ENCODE measurements at regions not wholly inside any gene's neighbourhood (a gene's known extent, or its start where the extent isn't known, plus 50 kb on each side); places are given as distances from the start of the nearest gene placed in this dataset.

DNA sequence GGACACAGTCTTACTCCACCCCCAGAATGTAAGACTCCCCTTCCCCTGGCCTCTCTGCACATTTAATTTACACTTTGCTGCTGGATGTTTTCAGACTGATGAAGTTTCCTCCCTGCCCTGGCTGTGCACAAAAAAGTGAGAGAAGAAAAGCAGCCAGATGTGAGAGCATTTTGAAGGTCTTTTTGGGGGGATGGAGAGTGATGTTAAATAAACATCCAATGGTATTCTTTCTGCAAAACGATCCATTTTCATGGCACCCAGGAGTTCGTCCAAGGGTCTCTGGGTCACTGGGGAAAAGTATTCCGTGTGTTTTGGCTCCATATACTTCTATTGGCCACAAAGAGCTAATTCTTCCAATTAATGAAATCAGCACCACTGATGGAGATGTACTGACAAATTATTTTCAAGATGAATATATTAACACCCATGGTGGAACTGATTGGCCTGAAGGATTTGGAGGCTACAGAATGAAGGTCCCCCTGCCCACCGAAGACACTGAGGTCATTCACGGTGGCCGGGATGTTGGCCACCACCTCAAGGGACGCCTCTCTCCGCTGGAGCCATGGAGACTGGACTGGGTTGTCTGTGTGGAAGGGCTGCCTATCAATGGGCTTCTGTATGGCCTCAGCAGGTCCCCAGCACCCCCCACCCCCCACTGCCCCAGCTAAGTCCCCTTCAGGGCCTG lies 107.6 kb upstream of the PKDCC start:
- Histone ChIP-seq H3K9ac (ENCODE audit: low read depth, low read length, poor library complexity) (peak overlapping the region; percentile 17), H3K23ac (ENCODE audit: low read depth, low read length, poor library complexity) (no peak overlapping the region), H2AFZ (ENCODE audit: low read length) (peak overlapping the region; percentile 87), H3K27ac (replicated peaks; ENCODE audit: low read length) (no peak overlapping the region), H3K9me3 (replicated peaks in 1 of 2; ENCODE audit: control insufficient read depth in 2 of 2, insufficient read depth in 1 of 2, low read depth in 1 of 2, low read length in 2 of 2) (no peaks in the 10 kb centered on the region), H2BK15ac (ENCODE audit: low read length) (no peak overlapping the region), H3K4me2 (ENCODE audit: insufficient read depth, low read length, poor library complexity, severe bottlenecking) (no peak overlapping the region), H2AK5ac (ENCODE audit: low read depth, low read length) (no peak overlapping the region), H3K79me1 (ENCODE audit: low read depth, low read length) (no peaks in the 10 kb centered on the region), H3K4me1 (ENCODE audit: control insufficient read depth in 2 of 2, insufficient read depth in 1 of 2, low read depth in 1 of 2, low read length in 2 of 2) (peaks cover 24 to 44% of the 10 kb centered on the region in 2 donors), H2BK120ac (ENCODE audit: low read depth, low read length) (no peak overlapping the region), H3K14ac (ENCODE audit: low read length) (no peak overlapping the region), H4K8ac (ENCODE audit: low read depth, low read length) (no peak overlapping the region), H3K36me3 (replicated peaks in 1 of 2; ENCODE audit: control insufficient read depth in 2 of 2, insufficient read depth in 2 of 2, low read length in 2 of 2) (no peaks in the 10 kb centered on the region), H2BK5ac (ENCODE audit: low read length) (no peak overlapping the region), H3K4me3 (ENCODE audit: low read length in 2 of 2) (no peak overlapping the region), H3K27me3 (ENCODE audit: control insufficient read depth in 3 of 3, insufficient read depth in 3 of 3, low read depth in 1 of 3, low read length in 3 of 3) (no peaks in the 10 kb centered on the region), H4K91ac (ENCODE audit: low read depth, low read length, poor library complexity) (no peak overlapping the region), H2BK12ac (ENCODE audit: low read length) (no peak overlapping the region), H3K18ac (ENCODE audit: low read length) (no peak overlapping the region), H3K4ac (ENCODE audit: low read length) (no peak overlapping the region)
- DNase-seq (ENCODE audit: low spot score): no peak
- no CpG with 5 or more reads among the region's 8 CpGs for WGBS, 2 donors (ENCODE audit: extremely low coverage in 2 of 2, insufficient read length in 2 of 2, insufficient replicate concordance in 1 of 2)

DNA sequence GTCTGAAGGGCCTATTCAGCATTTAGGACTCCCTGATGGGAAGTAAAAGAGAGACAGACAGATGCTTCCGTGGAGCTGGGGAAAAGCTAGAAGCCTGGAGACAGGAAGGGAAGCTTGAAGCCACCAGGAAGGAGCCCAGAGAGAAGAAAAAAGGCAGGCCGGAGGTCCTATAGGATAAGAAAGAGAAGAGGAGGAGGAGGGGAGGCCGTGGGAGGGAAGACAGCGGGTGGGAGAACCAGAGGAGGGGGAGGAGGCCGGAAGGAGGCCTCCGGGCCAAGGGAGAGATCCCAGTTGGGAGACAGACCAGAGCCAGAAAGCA lies 107.1 kb upstream of the PKDCC start:
- WGBS, 2 donors (ENCODE audit: extremely low coverage in 2 of 2, insufficient read length in 2 of 2, insufficient replicate concordance in 1 of 2): no CpG with 5 or more reads among the region's 6 CpGs
- H3K14ac ChIP-seq (ENCODE audit: low read length): no peak overlapping the region
- H4K91ac ChIP-seq (ENCODE audit: low read depth, low read length, poor library complexity): no peak overlapping the region
- H3K27me3 ChIP-seq (ENCODE audit: control insufficient read depth in 3 of 3, insufficient read depth in 3 of 3, low read depth in 1 of 3, low read length in 3 of 3): no peaks in the 10 kb centered on the region
- no peak overlapping the region for H2BK120ac ChIP-seq (ENCODE audit: low read depth, low read length)
- H4K8ac ChIP-seq (ENCODE audit: low read depth, low read length): no peak overlapping the region
- H3K4me2 ChIP-seq (ENCODE audit: insufficient read depth, low read length, poor library complexity, severe bottlenecking): no peak overlapping the region
- no peak overlapping the region for H2BK12ac ChIP-seq (ENCODE audit: low read length)
- no peak overlapping the region for H3K27ac ChIP-seq (replicated peaks; ENCODE audit: low read length)
- peak overlapping the region; percentile 87 for H2AFZ ChIP-seq (ENCODE audit: low read length)
- no peaks in the 10 kb centered on the region for H3K36me3 ChIP-seq (replicated peaks in 1 of 2; ENCODE audit: control insufficient read depth in 2 of 2, insufficient read depth in 2 of 2, low read length in 2 of 2)
- H3K4me3 ChIP-seq (ENCODE audit: low read length in 2 of 2): no peak overlapping the region
- DNase-seq (ENCODE audit: low spot score): no peak
- H2BK15ac ChIP-seq (ENCODE audit: low read length): no peak overlapping the region
- H2BK5ac ChIP-seq (ENCODE audit: low read length): no peak overlapping the region
- no peaks in the 10 kb centered on the region for H3K9me3 ChIP-seq (replicated peaks in 1 of 2; ENCODE audit: control insufficient read depth in 2 of 2, insufficient read depth in 1 of 2, low read depth in 1 of 2, low read length in 2 of 2)
- no peak overlapping the region for H3K18ac ChIP-seq (ENCODE audit: low read length)
- no peak overlapping the region for H3K4ac ChIP-seq (ENCODE audit: low read length)
- H3K79me1 ChIP-seq (ENCODE audit: low read depth, low read length): no peaks in the 10 kb centered on the region
- H3K23ac ChIP-seq (ENCODE audit: low read depth, low read length, poor library complexity): no peak overlapping the region
- H3K9ac ChIP-seq (ENCODE audit: low read depth, low read length, poor library complexity): no peak overlapping the region
- no peak overlapping the region for H2AK5ac ChIP-seq (ENCODE audit: low read depth, low read length)
- H3K4me1 ChIP-seq (ENCODE audit: control insufficient read depth in 2 of 2, insufficient read depth in 1 of 2, low read depth in 1 of 2, low read length in 2 of 2): peaks cover 24 to 44% of the 10 kb centered on the region in 2 donors

DNA sequence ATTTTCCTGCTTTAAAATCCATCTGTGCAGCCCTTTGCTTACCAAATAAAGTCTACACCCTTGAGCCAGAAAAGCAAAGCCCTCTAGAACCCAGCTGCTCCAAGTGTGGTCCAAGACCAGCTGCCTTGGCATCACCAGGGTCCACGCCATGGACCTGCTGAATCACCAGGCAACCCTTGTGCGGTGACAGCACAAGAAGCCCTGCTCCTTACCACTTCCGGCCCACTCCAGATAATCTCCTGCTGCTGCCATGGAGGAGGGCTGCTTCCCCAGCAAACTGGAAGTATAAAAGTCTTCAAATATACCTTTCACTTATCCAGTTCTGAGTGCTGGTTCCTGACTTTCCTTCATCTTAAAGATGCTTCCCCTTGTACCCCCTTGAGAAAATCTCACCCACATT lies 106.0 kb upstream of the PKDCC start:
- H3K27ac ChIP-seq (replicated peaks; ENCODE audit: low read length): no peak overlapping the region
- no peak overlapping the region for H3K18ac ChIP-seq (ENCODE audit: low read length)
- H3K4me3 ChIP-seq (ENCODE audit: low read length in 2 of 2): no peak overlapping the region
- H2BK12ac ChIP-seq (ENCODE audit: low read length): no peak overlapping the region
- no peak overlapping the region for H3K4ac ChIP-seq (ENCODE audit: low read length)
- H4K8ac ChIP-seq (ENCODE audit: low read depth, low read length): no peak overlapping the region
- no peak overlapping the region for H3K14ac ChIP-seq (ENCODE audit: low read length)
- H3K9ac ChIP-seq (ENCODE audit: low read depth, low read length, poor library complexity): no peak overlapping the region
- no peak overlapping the region for H2AFZ ChIP-seq (ENCODE audit: low read length)
- H2BK15ac ChIP-seq (ENCODE audit: low read length): no peak overlapping the region
- H2AK5ac ChIP-seq (ENCODE audit: low read depth, low read length): no peak overlapping the region
- H3K4me1 ChIP-seq (ENCODE audit: control insufficient read depth in 2 of 2, insufficient read depth in 1 of 2, low read depth in 1 of 2, low read length in 2 of 2): peaks cover 22 to 35% of the 10 kb centered on the region in 2 donors
- H3K79me1 ChIP-seq (ENCODE audit: low read depth, low read length): no peaks in the 10 kb centered on the region
- DNase-seq (ENCODE audit: low spot score): no peak
- no peaks in the 10 kb centered on the region for H3K27me3 ChIP-seq (ENCODE audit: control insufficient read depth in 3 of 3, insufficient read depth in 3 of 3, low read depth in 1 of 3, low read length in 3 of 3)
- H2BK120ac ChIP-seq (ENCODE audit: low read depth, low read length): no peak overlapping the region
- no CpG with 5 or more reads among the region's 3 CpGs for WGBS, 2 donors (ENCODE audit: extremely low coverage in 2 of 2, insufficient read length in 2 of 2, insufficient replicate concordance in 1 of 2)
- H3K4me2 ChIP-seq (ENCODE audit: insufficient read depth, low read length, poor library complexity, severe bottlenecking): no peak overlapping the region
- H4K91ac ChIP-seq (ENCODE audit: low read depth, low read length, poor library complexity): no peak overlapping the region
- no peak overlapping the region for H3K23ac ChIP-seq (ENCODE audit: low read depth, low read length, poor library complexity)
- H3K9me3 ChIP-seq (replicated peaks in 1 of 2; ENCODE audit: control insufficient read depth in 2 of 2, insufficient read depth in 1 of 2, low read depth in 1 of 2, low read length in 2 of 2): no peaks in the 10 kb centered on the region
- H2BK5ac ChIP-seq (ENCODE audit: low read length): no peak overlapping the region
- H3K36me3 ChIP-seq (replicated peaks in 1 of 2; ENCODE audit: control insufficient read depth in 2 of 2, insufficient read depth in 2 of 2, low read length in 2 of 2): no peaks in the 10 kb centered on the region

DNA sequence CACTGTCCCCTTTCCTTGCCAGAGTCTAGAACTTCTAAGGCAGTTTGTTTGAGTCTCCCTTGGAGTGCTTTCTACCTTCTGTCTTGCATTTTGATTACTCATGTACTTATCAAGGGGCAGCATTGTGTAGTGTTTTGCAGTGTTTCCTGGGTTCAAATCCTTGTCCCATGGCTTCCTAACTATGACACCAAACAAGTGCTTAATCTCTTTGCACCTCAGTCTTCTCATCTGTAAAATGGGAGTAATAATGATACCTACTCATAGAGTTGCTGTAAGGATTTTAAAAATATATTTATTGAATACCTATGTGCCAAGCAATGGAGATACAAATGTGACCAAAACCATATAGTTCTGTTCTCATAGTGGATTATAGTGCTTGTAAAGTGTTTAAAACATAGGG lies 105.5 kb upstream of the PKDCC start:
- no peaks in the 10 kb centered on the region for H3K9me3 ChIP-seq (replicated peaks in 1 of 2; ENCODE audit: control insufficient read depth in 2 of 2, insufficient read depth in 1 of 2, low read depth in 1 of 2, low read length in 2 of 2)
- H2AK5ac ChIP-seq (ENCODE audit: low read depth, low read length): no peak overlapping the region
- no peak overlapping the region for H3K9ac ChIP-seq (ENCODE audit: low read depth, low read length, poor library complexity)
- no peak overlapping the region for H3K27ac ChIP-seq (replicated peaks; ENCODE audit: low read length)
- H2AFZ ChIP-seq (ENCODE audit: low read length): no peak overlapping the region
- no peak for DNase-seq (ENCODE audit: low spot score)
- H3K27me3 ChIP-seq (ENCODE audit: control insufficient read depth in 3 of 3, insufficient read depth in 3 of 3, low read depth in 1 of 3, low read length in 3 of 3): no peaks in the 10 kb centered on the region
- no peak overlapping the region for H3K4ac ChIP-seq (ENCODE audit: low read length)
- no peak overlapping the region for H3K18ac ChIP-seq (ENCODE audit: low read length)
- no peaks in the 10 kb centered on the region for H3K36me3 ChIP-seq (replicated peaks in 1 of 2; ENCODE audit: control insufficient read depth in 2 of 2, insufficient read depth in 2 of 2, low read length in 2 of 2)
- H2BK5ac ChIP-seq (ENCODE audit: low read length): no peak overlapping the region
- no peak overlapping the region for H2BK120ac ChIP-seq (ENCODE audit: low read depth, low read length)
- no peak overlapping the region for H4K91ac ChIP-seq (ENCODE audit: low read depth, low read length, poor library complexity)
- H3K4me2 ChIP-seq (ENCODE audit: insufficient read depth, low read length, poor library complexity, severe bottlenecking): no peak overlapping the region
- no peak overlapping the region for H2BK12ac ChIP-seq (ENCODE audit: low read length)
- H3K23ac ChIP-seq (ENCODE audit: low read depth, low read length, poor library complexity): no peak overlapping the region
- H3K14ac ChIP-seq (ENCODE audit: low read length): no peak overlapping the region
- H3K79me1 ChIP-seq (ENCODE audit: low read depth, low read length): no peaks in the 10 kb centered on the region
- H3K4me3 ChIP-seq (ENCODE audit: low read length in 2 of 2): no peak overlapping the region
- no peak overlapping the region for H2BK15ac ChIP-seq (ENCODE audit: low read length)
- H4K8ac ChIP-seq (ENCODE audit: low read depth, low read length): no peak overlapping the region
- H3K4me1 ChIP-seq (ENCODE audit: control insufficient read depth in 2 of 2, insufficient read depth in 1 of 2, low read depth in 1 of 2, low read length in 2 of 2): peaks cover 21 to 30% of the 10 kb centered on the region in 2 donors
